GM18508 (cell line): ENCODE measurements at regions not wholly inside any gene's neighbourhood (a gene's known extent, or its start where the extent isn't known, plus 50 kb on each side); places are given as distances from the start of the nearest gene placed in this dataset.
"Not testable (repeated sequence)": the region's sequence is repeated elsewhere in the genome, so short reads cannot be mapped to it uniquely, and the experiment has no call there.

Experiments used
- ATAC-seq: cut with Tn5 transposase; IDR thresholded peaks from one replicate; pipeline ENCODE4 v1.9.1; 2021; ENCODE audit warnings: moderate number of reproducible peaks; ENCODE audit not compliant: insufficient read depth, unreplicated experiment

DNA sequence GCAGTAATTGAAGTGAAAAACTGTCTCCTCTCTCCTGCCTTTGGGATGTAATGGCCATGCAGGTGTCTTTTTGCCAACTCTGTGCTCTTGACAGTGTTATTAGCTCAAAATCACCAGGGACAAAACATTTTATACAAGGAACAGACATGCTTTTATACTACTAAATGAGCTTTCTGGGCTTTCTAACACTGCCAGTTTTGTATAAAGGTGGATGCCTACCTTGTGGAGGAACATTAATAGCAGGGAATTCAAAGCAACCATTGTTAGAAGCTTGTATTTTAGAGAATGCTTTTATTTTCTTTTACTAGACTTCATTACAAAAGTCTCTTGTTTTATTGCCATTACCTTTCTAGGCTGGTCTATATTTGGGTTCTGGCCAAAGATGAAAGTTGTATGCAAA, 54.7 kb upstream of the ARSJ start:
- no peak for ATAC-seq

DNA sequence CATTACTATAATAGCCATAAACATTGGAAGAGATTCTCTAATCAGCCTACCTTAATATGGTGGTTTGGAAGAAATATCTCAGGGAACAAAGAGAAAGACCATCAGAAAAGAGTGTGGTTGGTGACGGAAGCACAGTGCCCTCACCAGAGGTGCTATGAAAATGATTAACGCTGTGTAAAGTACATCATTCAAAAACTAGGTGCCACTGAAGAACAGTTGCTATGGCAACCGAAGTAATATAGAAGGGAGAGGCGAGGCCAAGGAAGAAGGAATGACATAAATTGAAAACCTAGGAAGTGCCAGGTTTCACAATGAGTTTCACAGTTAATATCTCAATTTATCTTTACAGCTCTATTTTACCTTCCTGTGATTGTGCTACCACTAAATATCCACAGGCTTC, 57.0 kb upstream of the ARSJ start:
- ATAC-seq = no peak

DNA sequence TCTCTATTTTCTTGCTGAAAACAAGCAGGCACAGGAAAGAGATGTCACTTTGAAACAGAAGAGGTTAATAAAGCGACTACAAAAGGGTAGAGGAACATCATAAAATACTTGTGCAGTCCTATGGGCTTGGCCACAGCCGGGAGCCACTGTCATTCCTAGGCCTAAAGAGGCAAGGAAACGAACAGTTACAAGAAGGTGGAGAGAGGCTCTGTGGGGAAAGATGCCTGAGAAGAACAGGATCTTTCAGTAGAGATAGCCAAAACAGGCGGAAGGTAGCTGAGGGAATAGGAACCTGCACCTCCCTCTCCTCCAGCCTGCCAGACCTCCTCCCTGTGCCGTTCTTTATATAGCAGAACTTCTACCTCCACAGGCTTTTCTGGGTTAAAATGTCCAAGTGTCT, 57.4 kb upstream of the ARSJ start:
- no peak for ATAC-seq

DNA sequence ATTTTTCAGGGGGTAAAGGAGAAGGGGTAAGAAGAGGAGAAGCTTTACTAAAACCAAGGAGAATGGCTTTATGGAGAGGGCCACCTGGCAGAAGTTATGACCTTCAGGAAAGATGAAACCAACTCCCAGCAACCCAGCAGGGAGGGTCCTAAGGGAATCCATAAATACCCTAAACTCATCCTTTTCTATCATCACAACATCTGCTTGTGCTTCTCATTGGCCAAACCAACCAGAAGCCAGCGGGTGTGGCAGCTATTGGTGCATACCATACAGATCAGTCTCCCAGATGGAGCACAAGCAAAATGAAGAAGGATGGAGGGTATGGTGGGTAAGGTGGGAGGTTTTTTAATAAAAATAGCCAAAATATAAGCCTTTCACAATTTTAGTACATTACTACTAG, 58.5 kb upstream of the ARSJ start:
- ATAC-seq = no peak

DNA sequence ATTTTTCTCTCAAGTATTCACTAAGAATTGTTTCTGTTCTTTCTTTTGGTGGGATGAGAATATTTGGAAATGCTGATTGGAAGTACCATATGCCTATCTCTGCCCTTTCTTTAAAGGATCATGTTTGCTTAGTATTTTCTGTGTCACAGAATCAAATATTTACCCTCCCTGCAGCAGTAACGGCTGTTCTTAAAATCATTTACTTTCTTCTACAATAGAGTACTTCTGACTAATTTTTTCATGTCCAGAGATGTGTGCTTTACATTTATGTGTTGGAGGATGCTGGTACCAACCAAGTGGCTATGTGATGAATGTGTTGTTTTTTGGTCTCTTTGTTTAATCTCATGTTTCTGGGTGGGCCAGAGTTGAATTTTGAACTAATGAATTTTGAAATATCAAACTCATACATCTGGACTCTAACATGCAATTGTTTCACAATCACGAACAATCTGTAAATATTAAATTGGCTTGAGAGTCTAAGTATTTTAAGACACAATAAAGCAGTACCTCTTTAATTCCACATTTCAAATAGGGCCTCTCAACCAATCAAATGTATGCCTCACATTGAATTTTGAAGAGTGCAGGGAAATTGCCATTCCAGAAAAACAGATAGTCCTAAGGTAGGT, 59.4 kb upstream of the ARSJ start:
- ATAC-seq = no peak

DNA sequence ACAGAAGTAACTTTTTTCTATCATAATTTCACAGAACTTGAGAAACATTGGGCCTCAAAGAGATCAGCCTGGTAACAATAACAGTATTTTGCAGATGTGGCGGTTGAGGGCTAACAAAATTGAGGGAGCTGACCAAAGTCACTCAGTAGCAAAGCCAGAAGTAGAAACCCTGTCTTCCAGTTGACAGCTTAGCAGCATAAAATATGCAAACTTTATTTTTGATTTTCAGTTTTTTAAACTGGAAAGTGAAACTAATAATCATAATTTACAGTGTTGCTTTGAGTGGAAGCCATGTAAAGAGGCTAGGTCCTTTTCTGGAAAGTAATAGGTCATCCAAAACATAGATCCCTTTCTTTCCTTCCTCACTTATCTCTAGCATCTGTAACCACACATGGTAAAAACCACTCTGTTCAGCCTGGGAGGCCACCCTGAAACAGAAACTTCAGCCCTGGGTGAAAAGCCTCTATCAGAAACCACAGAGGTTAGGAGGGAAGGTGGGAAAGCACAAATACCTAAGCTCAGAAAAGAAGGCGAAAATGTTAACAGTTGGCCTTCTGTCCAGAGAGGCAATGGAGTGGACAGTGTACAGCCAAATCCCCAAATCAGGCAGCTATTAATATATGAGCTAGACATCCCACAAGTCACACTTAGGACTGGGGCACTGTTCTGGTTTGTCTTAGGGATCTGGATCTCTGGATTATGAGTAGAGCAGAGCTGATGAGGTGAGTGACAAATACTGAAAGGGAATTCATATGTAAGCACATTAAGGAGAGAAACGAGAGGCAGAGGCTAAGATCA, 61.1 kb upstream of the ARSJ start:
- ATAC-seq = peak; percentile 89

DNA sequence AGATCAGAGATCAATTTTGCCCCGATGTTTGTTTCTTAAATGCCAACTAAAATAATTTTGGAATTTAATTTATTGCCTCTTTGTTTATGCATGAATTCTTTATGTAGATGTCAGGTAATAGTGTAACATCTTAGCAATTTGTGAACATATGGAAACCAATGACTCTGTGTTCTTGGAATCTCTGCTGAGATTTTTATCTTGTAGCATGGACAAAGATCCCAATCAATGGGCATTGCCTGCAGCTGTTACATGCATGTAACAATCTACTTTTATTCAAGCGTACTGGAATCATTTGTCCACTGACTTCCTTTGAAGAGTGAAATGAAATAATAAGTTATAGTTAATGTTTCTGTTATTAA, 61.6 kb upstream of the ARSJ start:
- ATAC-seq = no peak

DNA sequence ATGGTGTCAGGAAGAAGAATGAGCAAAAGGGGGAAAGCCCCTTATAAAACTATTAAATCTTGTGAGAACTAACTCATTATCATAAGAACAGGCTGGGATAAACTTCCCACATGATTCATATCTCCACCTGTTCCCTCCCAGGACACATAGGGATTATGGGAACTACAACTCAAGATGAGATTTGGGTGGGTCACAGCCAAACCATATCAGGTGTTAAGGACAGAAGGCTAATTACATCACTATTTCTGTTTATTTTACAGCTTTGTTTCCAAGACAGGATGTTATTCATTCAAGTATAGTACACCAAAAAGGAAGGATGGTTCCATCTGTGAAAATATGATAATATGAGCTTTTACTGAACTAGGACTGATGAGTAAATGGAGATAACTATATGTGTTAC, 63.7 kb upstream of the ARSJ start:
- no peak for ATAC-seq

DNA sequence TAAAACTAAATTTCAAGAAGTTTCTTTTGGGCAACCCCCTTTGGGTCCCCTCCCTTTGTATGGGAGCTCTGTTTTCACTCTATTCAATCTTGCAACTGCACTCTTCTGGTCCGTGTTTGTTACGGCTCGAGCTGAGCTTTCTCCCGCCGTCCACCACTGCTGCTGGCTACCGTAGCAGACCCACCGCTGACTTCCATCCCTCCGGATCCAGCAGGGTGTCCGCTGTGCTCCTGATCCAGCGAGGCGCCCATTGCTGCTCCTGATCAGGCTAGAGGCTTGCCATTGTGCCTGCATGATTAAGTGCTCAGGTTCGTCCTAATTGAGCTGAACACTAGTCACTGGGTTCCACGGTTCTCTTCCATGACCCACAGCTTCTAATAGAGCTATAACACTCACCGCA, 64.9 kb upstream of the ARSJ start:
- not testable (repeated sequence) for ATAC-seq

DNA sequence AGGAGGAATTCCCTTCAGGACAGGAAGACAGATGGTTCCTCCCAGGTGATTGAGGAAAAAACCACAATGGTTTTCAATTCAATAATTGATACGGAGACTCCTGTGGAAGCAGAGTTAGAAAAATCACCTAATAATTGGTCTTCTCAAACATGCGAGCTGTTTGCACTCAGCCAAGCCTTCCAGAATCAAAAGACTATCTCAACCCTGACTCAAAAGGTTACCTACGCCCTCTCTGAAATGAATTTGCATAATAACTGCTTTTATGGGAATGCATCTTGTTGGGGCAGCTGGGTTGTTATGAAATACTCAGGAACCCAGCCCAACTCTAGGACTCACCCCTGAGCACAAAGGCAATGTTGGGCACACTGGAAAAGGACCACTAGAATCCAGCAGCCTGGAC, 66.9 kb upstream of the ARSJ start:
- ATAC-seq = no peak

DNA sequence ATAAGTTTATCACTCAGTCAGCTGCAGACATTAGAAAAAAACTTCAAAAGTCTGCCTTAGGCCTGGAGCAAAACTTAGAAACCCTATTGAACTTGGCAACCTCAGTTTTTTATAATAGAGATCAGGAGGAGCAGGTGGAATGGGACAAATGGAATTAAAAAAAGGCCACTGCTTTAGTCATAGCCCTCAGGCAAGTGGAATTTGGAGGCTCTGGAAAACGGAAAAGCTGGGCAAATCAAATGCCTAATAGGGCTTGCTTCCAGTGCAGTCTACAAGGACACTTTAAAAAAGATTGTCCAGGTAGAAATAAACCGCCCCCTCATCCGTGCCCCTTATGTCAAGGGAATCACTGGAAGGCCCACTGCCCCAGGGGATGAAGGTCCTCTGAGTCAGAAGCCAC, 68.7 kb upstream of the ARSJ start:
- ATAC-seq = not testable (repeated sequence)

DNA sequence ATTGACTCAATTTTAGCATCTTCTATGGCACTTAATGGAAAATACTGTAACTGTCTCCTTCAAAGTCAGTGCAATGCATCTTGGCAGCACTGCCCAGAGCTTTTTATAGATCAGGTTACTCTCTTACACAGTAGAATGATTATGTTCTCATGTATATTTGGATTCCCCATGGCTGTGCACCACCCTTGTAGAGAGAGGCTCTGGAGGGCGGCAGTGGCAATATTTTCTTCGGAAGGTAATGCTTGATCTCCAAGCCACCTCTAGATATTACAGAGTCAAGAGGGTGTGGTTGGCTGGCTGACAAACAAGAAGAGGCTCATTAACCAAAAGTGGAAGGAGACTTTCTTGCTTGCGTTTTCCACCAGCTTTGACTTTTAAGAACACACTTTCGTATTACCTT, 72.8 kb upstream of the ARSJ start:
- ATAC-seq = no peak

DNA sequence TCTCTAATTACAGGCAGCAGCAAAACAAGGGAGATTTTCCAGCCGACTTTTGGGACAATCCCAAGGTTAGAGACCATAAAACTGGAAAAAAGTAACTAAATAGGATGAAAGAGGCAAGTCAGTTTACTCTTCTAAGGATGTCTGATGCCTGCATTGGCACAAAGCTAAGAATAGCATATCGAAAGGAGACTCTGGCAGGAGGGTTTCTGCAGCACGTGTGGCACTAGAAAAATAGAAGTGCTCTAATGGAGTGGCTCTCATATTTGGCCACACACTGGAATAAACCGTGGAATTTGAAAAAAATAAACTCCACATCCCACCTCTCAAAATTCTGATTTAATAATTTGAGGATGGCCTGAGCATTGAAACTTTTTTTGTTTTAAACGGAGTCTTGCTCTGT, 77.2 kb upstream of the ARSJ start:
- no peak for ATAC-seq

DNA sequence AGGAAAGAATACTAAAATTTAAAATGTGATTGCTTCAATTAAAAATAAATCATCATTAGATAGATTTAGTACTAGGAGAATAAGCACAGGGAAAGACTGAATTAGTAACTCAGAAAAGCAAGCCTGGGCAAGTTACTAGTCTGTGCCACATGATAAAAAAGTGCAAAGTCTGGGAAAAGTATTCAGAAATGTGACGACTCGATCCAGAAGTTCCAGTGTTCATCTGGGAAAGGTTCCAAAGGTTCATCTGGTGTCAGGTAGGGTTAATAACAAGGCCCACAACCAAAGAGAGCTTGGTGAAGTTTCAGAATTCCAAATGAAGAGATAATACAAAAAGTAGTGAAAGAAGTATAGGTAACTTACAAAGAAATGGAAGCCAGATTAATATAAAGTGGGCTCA, 78.3 kb upstream of the ARSJ start:
- ATAC-seq = no peak

DNA sequence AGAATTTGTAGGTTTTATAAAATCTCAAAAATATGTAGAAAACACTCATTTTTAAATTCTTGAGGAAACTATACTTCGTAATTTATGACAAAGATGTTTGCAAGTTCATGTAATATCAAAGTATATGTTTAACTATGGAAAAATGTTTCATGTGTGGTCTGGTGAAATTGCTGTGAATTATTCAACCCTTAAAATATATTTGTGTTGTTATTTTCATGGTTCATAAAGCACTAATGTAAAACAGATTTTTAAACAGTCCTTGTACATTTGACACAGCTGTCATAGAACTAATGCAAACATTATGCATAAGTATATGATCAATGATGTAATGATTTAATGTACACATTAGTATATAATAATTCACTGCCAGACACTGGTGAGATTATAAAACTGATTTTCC, 83.1 kb upstream of the ARSJ start:
- no peak for ATAC-seq

DNA sequence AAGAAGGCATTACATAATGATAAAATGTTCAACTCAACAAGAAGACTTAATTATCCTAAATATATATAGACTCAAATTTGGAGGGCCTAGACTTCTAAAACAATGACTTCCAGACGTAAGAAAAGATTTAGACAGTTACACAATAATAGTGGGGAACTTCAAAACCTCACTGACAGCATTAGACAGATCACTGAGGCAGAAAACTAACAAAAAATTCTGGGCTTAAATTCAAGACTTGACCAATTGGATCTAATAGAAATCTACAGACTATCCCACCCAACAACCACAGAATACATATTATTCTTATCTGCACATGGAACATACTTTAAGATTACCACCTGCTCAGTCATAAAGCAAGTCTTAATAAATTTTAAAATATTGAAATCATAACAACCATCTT, 93.3 kb upstream of the ARSJ start:
- no peak for ATAC-seq

DNA sequence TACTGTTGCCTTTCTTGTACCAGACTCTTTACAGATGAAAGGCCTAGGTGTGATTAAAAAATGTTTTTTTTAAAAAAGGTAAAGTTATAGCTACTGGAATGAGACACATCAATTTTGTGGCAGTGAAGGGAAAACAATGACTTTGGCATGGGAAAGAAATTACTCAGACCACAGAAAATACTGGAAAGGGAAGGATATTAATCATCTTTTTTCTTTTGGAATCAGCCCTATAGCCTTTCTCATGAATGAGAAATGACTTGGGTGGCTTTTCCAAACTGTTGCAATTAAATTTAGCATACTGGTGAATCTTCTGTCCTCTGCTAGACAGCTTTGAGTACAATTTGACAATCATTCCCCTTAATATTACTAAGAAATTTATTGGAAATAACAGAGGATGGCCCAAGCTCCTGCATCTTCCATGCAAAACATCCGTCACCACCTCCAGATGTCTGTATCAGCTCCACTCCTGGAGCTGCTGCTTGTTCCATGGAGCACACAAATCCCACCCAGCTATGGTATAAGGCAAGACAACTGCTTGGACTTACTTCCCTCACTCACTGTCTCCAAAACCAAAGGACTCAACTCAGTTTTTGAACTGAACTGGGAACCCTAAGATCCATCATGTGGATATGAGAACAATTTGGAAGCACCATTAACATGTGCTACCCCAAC, 97.6 kb upstream of the ARSJ start:
- ATAC-seq = no peak

DNA sequence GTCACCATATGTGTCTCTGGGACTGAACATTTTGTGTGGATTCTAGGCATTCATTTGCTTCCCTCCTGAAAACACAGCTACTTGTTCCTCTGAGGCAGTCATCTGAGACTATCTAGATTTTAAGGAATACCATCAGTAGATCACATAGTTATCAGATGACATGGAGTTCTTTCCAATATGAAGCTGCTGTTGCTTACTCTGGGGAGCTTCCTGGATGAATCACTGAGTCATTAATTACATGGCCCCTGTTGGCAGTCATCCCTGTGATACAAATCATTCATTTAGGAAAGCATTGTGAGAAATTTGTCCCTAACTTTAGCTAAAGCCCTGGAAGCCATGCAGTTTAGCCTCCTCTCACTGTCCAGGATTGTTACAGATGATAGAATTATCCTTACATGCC, 98.2 kb upstream of the ARSJ start:
- ATAC-seq = no peak

DNA sequence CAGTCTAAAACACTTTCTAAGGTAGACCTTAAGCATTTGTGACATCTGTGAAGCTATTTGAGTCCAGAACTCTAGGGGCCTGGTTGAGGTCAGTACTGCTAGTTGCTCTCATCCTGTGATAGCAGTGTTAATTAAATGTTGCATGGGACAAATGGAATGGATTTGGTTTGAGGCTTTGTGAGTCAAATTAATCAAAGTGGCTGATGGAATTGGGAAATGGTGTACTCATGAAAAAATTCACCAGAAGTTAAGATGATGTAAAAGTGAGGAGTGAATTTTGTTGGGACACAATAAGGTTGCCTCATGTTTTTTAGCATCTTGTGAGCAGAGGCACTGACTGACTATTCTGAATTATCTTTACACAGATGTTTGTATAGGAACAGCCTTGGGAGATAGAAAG, 99.2 kb upstream of the ARSJ start:
- ATAC-seq = no peak

DNA sequence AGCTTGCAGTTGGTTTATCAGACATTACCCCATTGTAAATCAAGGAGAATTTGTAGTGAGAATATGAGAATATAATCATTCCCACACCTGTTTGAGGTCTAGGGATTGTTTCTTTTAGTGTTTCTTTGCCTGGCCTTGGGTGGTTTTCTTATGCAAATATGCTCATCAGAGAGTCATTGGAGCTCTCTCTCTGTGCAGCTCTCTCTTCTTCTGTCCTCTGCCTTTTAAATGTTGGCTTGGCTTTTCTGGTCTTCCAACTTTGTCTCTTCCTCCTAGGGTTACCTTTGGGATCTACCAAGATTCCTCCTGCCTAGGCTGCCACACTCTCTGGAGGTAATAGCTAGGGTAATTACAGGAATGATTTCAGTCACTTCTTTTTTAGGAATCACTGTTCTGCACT, 102.3 kb upstream of the ARSJ start:
- ATAC-seq = no peak

DNA sequence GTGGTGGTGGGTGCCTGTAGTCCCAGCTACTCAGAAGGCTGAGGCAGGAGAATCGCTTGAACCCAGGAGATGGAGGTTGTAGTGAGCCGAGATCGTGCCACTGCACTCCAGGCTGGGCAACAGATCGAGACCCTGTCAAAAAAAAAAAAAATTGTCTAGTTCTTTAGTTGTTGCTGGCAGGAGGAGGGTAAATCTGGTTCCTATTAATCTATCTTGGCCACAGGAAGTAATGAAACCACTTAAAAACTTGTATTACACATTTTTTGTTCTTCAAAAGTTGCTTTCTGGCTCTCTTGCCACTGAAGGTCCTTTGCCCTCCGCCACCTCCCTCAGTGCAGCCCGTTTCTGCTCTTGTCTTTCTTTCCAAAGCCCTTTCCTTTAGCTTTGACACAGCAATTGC, 102.9 kb upstream of the ARSJ start:
- ATAC-seq = no peak
